Suprapubic skin (tissue), 4 donors: ENCODE measurements at regions not wholly inside any gene's neighbourhood (a gene's known extent, or its start where the extent isn't known, plus 50 kb on each side); places are given as distances from the start of the nearest gene placed in this dataset.

Experiments used
- CTCF ChIP-seq, 2 donors: fragments of 200-600 bp in 1 of 2; fragments of 450-650 bp in 1 of 2; sonication (generic) in 1 of 2; IDR thresholded peaks; one replicate each; pipeline ENCODE4 v1.5.1; 2016 to 2019; ENCODE audit warnings: antibody characterized with exemption in 2 of 2, mild to moderate bottlenecking in 1 of 2, moderate library complexity in 1 of 2
- POLR2A ChIP-seq, 2 donors: fragments of 450-650 bp; IDR thresholded peaks; one replicate each; pipeline ENCODE4 v1.6.1; 2017; ENCODE audit warnings: antibody characterized with exemption in 2 of 2, mild to moderate bottlenecking in 2 of 2, moderate library complexity in 2 of 2
- POLR2AphosphoS5 ChIP-seq, 3 donors: sonication (generic); formaldehyde crosslinking; IDR thresholded peaks; one replicate each; pipeline ENCODE4 v1.6.1; 2017; ENCODE audit warnings: antibody characterized with exemption in 3 of 3

- TF ChIP-seq POLR2AphosphoS5 (IDR thresholded peaks at IDR 0.05) (no peak), CTCF (IDR thresholded peaks at IDR 0.05) (no peak), POLR2A (IDR thresholded peaks at IDR 0.05) (no peak)
Measured at GRCh38 chr12:24153079-24153478, 203.6 kb upstream of the SOX5 start.
